Uterus (tissue), 3 donors: ENCODE measurements at regions not wholly inside any gene's neighbourhood (a gene's known extent, or its start where the extent isn't known, plus 50 kb on each side); places are given as distances from the start of the nearest gene placed in this dataset.
A peak's percentile ranks its signal among the peaks of the same experiment; 100 is the strongest.

Experiments
- DNase-seq, 2 donors: peaks; one replicate each; pipeline ENCODE4 v3.0.0-alpha.2; 2019 to 2020
- H3K27ac ChIP-seq, 2 donors: fragments of 200-600 bp; sonication (generic); 1 replicate in 1 of 2; 2 replicates in 1 of 2; pipeline ENCODE4 v1.5.1; 2016 to 2018
- H3K27me3 ChIP-seq, 2 donors: fragments of 200-600 bp; sonication (generic); one replicate each; pipeline ENCODE4 v1.5.1; 2018 to 2019; ENCODE audit warnings: control low read depth in 1 of 2
- H3K36me3 ChIP-seq, 2 donors: fragments of 200-600 bp; sonication (generic); one replicate each; pipeline ENCODE4 v1.5.1; 2019; ENCODE audit warnings: control low read depth in 1 of 2
- H3K4me1 ChIP-seq, 2 donors: fragments of 200-600 bp; sonication (generic); one replicate each; pipeline ENCODE4 v1.5.1; 2018 to 2019; ENCODE audit warnings: control low read depth in 1 of 2
- H3K4me3 ChIP-seq, 2 donors: fragments of 200-600 bp; sonication (generic); 1 replicate in 1 of 2; 2 replicates in 1 of 2; pipeline ENCODE4 v1.5.1; 2018 to 2019; ENCODE audit warnings: mild to moderate bottlenecking in 1 of 2
- H3K9me3 ChIP-seq, 2 donors: fragments of 200-600 bp; sonication (generic); one replicate each; pipeline ENCODE4 v1.5.1; 2019; ENCODE audit warnings: control low read depth in 1 of 2
- CTCF ChIP-seq, 4 experiments: fragments of 200-600 bp in 2 of 4; fragments of 450-650 bp in 2 of 4; sonication (generic) in 2 of 4; IDR thresholded peaks; one replicate each; pipeline ENCODE4 v1.5.1; 2016 to 2019; ENCODE audit warnings: antibody characterized with exemption in 4 of 4, mild to moderate bottlenecking in 2 of 4, moderate library complexity in 1 of 4
- POLR2A ChIP-seq, 2 donors: fragments of 450-650 bp; IDR thresholded peaks; one replicate each; pipeline ENCODE4 v1.6.1; 2016; ENCODE audit warnings: antibody characterized with exemption in 2 of 2, mild to moderate bottlenecking in 1 of 2, moderate library complexity in 1 of 2
- intact Hi-C: fragments of 100-400 bp; cut with DNase I; formaldehyde crosslinking; loops from one replicate; pipeline ENCODE4 v1.15.1; 2023; ENCODE audit warnings: low total_unique reads
- donor health status: DM: yes; HTN: yes; CAD: no.

- H3K27me3 ChIP-seq = no peaks in the 10 kb centered on the region
- H3K4me3 ChIP-seq = peak overlapping the region; percentile 14 to 18
- TF ChIP-seq CTCF (IDR thresholded peaks at IDR 0.05) (no peak), POLR2A (IDR thresholded peaks at IDR 0.05) (no peak)
- no peaks in the 10 kb centered on the region for H3K9me3 ChIP-seq
- no peaks in the 10 kb centered on the region for H3K36me3 ChIP-seq
- H3K4me1 ChIP-seq = no peaks in the 10 kb centered on the region
- intact Hi-C loops = no loop called here
- no peak overlapping the region for H3K27ac ChIP-seq
- peak; percentile 16 to 35 for DNase-seq
These were observed 918.0 kb downstream of the AACS start for GRCh38 chr12:125983094-125983783.

GRCh38 chr12:125983784-125984500 lies 918.7 kb downstream of the AACS start:
- intact Hi-C loops = no loop called here
- Histone ChIP-seq H3K27me3 (no peaks in the 10 kb centered on the region), H3K9me3 (no peaks in the 10 kb centered on the region), H3K4me1 (no peaks in the 10 kb centered on the region), H3K4me3 (peak overlapping the region; percentile 14 to 18), H3K27ac (no peak overlapping the region), H3K36me3 (no peaks in the 10 kb centered on the region)
- TF ChIP-seq POLR2A (IDR thresholded peaks at IDR 0.05) (no peak), CTCF (IDR thresholded peaks at IDR 0.05) (no peak)
- no peak for DNase-seq

GRCh38 chr12:125988545-125988944 lies 923.3 kb downstream of the AACS start:
- H3K4me3 ChIP-seq = no peak overlapping the region
- no peak for DNase-seq
- intact Hi-C loops = no loop called here

GRCh38 chr12:125989696-125990095 lies 924.5 kb downstream of the AACS start:
- Histone ChIP-seq H3K27ac (no peak overlapping the region), H3K36me3 (no peaks in the 10 kb centered on the region), H3K4me3 (no peak overlapping the region), H3K9me3 (no peaks in the 10 kb centered on the region), H3K4me1 (no peaks in the 10 kb centered on the region), H3K27me3 (peaks cover 0 to 3% of the 10 kb centered on the region in 2 donors)
- TF ChIP-seq CTCF (IDR thresholded peaks at IDR 0.05) = no peak
- TF ChIP-seq POLR2A (IDR thresholded peaks at IDR 0.05) = no peak
- intact Hi-C loops = no loop called here
- no peak for DNase-seq

More at GRCh38 chr12:125988545-125988944, 923.3 kb downstream of the AACS start:
- Histone ChIP-seq H3K36me3 (no peaks in the 10 kb centered on the region), H3K27me3 (peaks cover 0 to 3% of the 10 kb centered on the region in 2 donors), H3K9me3 (no peaks in the 10 kb centered on the region), H3K27ac (no peak overlapping the region), H3K4me1 (no peaks in the 10 kb centered on the region)
- TF ChIP-seq CTCF (IDR thresholded peaks at IDR 0.05) (no peak), POLR2A (IDR thresholded peaks at IDR 0.05) (no peak)

- TF ChIP-seq POLR2A (IDR thresholded peaks at IDR 0.05) (no peak), CTCF (IDR thresholded peaks at IDR 0.05) (no peak)
- Histone ChIP-seq H3K4me3 (no peak overlapping the region), H3K9me3 (no peaks in the 10 kb centered on the region), H3K36me3 (no peaks in the 10 kb centered on the region), H3K4me1 (no peaks in the 10 kb centered on the region), H3K27ac (no peak overlapping the region), H3K27me3 (peaks cover 0 to 3% of the 10 kb centered on the region in 2 donors)
- intact Hi-C loops = no loop called here
- no peak for DNase-seq
These were observed 931.2 kb downstream of the AACS start for GRCh38 chr12:125996443-125996842.
